ENCODE measurements at regions not wholly inside any gene's neighbourhood (a gene's known extent, or its start where the extent isn't known, plus 50 kb on each side); places are given as distances from the start of the nearest gene placed in this dataset.

DNA sequence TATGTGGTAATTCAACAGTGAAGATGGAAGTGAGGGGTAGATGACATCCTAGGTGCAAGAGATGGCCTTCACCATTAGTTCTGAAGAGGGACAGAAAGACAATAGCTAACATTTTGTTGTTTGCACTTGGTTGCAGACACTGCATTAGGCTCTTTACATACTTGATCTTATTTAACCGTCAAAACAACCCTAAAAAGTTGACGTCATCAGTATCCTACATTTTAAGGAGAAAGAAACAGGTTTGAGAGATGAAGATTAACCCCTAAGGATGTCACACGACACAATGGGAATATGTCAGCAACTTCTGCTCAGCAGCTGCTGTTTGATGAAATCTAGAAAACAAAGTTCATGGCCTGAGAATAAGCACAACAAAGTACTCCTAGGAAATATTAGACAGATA is 72.6 kb upstream of the MC3R start:
- no peak for DNase-seq

DNA sequence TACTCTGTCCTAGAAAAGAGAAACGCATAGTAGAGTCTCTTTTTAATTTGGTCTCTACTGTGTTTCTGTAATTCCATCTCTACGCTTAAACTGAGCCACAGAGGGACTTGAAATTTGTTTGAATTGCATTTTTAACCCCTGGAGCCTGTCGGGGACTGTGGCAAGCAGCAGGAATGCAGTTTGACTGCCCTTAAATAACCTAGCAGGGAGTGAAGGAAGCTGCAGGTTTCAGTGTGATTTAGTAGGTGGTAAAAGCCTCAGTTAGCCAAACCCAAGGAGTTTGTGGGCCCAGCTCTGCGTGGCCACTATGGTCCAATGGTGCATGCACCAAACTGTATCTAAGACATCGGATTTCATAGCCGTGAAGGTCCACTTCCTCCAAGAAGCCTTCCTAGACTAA is 70.3 kb upstream of the MC3R start:
- DNase-seq: no peak

DNA sequence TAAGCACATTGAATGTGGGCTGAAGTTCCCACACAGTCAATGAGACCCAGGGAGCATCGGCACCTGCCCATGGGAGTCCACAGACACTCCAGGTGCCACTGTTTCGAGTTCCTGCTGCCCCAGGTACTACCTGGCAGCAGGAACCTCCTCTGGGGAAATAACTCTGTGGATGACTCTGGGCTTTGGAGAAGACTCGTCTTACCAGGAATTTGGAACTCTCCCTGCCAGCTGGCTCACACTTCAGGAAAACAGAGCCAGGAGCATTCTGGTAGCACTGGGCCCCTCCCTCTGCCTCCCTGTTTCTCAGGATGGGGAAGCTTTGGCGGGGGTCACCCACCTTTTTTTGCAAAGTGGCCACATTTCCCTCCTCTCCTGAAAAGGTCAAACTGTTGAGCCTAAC is 69.5 kb upstream of the MC3R start:
- DNase-seq: no peak

DNA sequence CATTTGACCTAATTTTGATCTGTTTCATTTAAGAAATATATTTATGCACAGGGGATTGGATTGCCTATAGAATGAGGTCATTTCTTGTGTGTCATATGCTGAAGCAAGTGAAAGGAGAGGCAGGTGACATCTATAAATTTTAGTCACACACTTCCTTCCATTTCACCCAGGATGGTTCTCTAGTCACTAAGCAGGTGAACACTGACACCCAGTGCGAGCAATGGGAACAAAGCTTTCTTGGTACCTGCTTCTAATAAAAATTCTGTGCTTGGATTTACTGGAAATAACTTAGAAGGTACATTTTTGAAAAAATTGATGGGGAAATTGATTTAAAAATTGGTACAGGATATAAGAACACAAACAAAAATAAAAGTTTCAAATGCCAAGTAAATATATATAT is 66.9 kb upstream of the MC3R start:
- no peak for DNase-seq

DNA sequence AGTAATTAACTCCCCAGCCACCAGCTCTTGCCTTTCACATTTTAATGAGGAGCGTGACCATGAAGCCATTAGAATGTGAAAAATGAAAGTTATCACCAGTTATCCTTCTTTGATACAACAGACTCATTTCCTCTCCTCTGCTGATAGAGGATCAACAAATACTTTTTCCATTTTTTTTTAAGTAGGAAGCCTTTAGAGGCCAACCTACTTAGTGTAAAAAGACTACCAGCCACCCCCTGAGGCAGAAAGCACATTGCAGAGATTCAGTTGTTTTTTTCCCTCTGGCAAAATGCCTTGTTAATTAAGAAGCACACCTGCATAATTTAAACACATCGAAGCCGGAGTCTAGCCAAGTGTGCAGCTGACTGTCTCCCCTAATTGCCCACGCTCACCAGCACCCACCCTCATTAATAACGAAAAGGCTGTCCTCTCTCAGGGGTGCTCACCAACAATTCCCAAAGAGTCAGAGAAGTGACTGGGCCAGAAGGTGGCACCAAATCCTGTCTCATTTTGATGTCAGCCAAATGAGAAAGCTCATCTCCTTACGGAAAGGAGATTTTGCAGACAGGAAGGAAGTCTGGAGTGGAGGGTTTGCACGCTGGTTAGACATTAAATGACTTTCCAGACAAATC is 60.9 kb upstream of the MC3R start:
- peak; percentile 10 for DNase-seq

DNA sequence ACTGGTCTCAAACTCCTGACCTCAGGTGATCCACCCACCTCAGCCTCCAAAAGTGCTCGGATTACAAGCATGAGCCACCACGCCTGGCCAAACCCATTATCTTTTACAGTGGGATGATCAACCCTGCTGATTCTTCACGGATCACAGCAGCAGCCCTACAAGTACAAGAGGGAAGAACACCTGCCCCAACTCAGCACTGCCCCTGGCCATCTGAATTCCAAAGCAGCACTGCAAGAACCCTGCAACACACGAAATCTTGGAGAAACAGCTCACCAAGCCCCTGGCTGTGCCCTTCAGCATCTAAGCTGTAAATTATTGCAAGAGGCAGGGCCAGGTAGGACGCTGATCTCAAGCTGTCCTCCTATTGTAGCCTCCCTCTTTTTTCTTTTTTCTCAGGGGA is 54.5 kb upstream of the MC3R start:
- DNase-seq: no peak

DNA sequence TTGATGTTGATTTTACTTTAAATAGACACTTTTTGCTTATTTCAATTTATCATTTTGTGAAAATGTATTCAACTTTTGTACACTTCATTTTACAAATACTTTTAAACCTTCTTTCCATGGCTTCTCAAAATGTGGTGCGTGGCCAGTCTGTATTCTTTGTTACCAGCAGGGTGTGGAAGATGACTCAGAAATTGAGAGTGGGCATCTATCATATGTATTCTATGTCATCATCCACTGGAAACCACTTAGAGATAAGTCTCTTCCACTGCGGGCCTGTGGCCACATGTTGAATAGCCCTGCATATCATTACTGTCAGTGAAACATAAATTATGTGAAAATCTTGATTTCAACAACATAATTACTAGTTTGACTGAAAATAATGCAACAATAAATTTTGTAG is 52.6 kb upstream of the MC3R start:
- DNase-seq: peak; percentile 23

Data from hematopoietic multipotent progenitor cell treated with erythropoietin and hydrocortisone succinate and interleukin-3 and kit ligand, for 4 days (in vitro differentiated cells).